ENCODE measurements at regions not wholly inside any gene's neighbourhood (a gene's known extent, or its start where the extent isn't known, plus 50 kb on each side); places are given as distances from the start of the nearest gene placed in this dataset.

DNA sequence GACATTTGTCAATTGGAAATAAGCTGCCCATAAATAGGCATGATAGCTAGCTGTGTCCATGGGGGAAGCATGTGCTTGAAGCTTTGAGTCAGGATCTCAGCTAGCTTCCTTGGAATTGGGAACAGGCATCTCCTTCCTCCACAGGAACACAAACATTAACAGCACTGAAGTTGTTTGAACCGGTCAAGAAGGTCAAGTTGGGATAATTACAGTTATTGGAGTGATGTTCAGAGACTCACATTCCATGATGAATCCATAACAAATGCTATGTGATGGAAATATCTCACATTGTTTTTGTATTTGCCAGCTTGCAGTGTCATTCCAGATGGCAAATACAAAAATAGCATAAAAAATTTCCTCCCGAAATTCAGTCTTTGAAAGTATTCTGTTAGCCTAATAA lies 347.6 kb upstream of the SMIM21 start:
- Histone ChIP-seq H3F3A (ENCODE audit: insufficient read depth, low read length) (no peaks in the 10 kb centered on the region), H3K36me3 (replicated peaks; ENCODE audit: insufficient read depth, low read length) (no peaks in the 10 kb centered on the region), H3K4me2 (ENCODE audit: low read depth, low read length) (no peak overlapping the region), H4K20me1 (ENCODE audit: insufficient read depth, low read length) (no peaks in the 10 kb centered on the region), H3K9me3 (replicated peaks; ENCODE audit: insufficient read depth, low read length) (no peaks in the 10 kb centered on the region), H3K4me1 (ENCODE audit: low read length) (no peaks in the 10 kb centered on the region), H3K79me2 (ENCODE audit: low read length) (no peaks in the 10 kb centered on the region), H3K27me3 (replicated peaks; ENCODE audit: insufficient read depth, low read length) (no peaks in the 10 kb centered on the region), H2AFZ (ENCODE audit: low read length) (no peak overlapping the region), H3K9ac (ENCODE audit: low read length) (no peak overlapping the region), H3K27ac (ENCODE audit: low read length) (no peak overlapping the region), H3K9me2 (replicated peaks; ENCODE audit: insufficient read depth, low read length) (no peaks in the 10 kb centered on the region), H3K4me3 (ENCODE audit: low read length) (no peak overlapping the region)
- DNase-seq = no peak
- no peak for TF ChIP-seq EZH2phosphoT487 (IDR thresholded peaks at IDR 0.05; ENCODE audit: low read length)
- no peak for TF ChIP-seq EZH2 (optimal IDR thresholded peaks at IDR 0.05; ENCODE audit: low read depth, low read length)
- TF ChIP-seq, protein P1, sequence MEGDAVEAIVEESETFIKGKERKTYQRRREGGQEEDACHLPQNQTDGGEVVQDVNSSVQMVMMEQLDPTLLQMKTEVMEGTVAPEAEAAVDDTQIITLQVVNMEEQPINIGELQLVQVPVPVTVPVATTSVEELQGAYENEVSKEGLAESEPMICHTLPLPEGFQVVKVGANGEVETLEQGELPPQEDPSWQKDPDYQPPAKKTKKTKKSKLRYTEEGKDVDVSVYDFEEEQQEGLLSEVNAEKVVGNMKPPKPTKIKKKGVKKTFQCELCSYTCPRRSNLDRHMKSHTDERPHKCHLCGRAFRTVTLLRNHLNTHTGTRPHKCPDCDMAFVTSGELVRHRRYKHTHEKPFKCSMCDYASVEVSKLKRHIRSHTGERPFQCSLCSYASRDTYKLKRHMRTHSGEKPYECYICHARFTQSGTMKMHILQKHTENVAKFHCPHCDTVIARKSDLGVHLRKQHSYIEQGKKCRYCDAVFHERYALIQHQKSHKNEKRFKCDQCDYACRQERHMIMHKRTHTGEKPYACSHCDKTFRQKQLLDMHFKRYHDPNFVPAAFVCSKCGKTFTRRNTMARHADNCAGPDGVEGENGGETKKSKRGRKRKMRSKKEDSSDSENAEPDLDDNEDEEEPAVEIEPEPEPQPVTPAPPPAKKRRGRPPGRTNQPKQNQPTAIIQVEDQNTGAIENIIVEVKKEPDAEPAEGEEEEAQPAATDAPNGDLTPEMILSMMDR (IDR thresholded peaks at IDR 0.05; ENCODE audit: low read length) = no peak

DNA sequence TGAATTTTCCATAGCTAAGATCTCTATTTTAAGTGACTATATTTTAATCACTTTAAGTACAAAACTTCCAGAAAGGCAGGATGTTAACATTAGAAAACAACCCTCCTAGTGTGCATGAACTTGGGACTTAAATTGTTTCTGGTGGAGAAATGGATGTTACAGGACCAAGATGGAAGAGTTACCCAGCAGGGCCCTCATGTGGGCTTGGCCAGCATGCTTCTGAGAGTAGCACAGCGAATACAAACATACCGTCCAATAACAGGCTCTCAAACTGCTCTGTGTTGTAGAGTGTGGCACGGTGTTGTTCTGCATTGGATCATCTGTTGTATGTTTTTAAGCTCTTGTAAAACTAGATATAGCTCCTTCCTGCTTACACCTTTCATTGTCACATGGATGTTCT lies 346.1 kb upstream of the SMIM21 start:
- H4K20me1 ChIP-seq (ENCODE audit: insufficient read depth, low read length) = no peaks in the 10 kb centered on the region
- H3K36me3 ChIP-seq (replicated peaks; ENCODE audit: insufficient read depth, low read length) = no peaks in the 10 kb centered on the region
- H3K4me1 ChIP-seq (ENCODE audit: low read length) = no peaks in the 10 kb centered on the region
- H2AFZ ChIP-seq (ENCODE audit: low read length) = no peak overlapping the region
- no peaks in the 10 kb centered on the region for H3K9me3 ChIP-seq (replicated peaks; ENCODE audit: insufficient read depth, low read length)
- H3K27me3 ChIP-seq (replicated peaks; ENCODE audit: insufficient read depth, low read length) = no peaks in the 10 kb centered on the region
- no peaks in the 10 kb centered on the region for H3K79me2 ChIP-seq (ENCODE audit: low read length)
- H3K4me2 ChIP-seq (ENCODE audit: low read depth, low read length) = no peak overlapping the region
- DNase-seq = no peak
- no peak overlapping the region for H3K4me3 ChIP-seq (ENCODE audit: low read length)
- no peaks in the 10 kb centered on the region for H3F3A ChIP-seq (ENCODE audit: insufficient read depth, low read length)
- no peaks in the 10 kb centered on the region for H3K9me2 ChIP-seq (replicated peaks; ENCODE audit: insufficient read depth, low read length)
- H3K9ac ChIP-seq (ENCODE audit: low read length) = no peak overlapping the region
- H3K27ac ChIP-seq (ENCODE audit: low read length) = no peak overlapping the region
- TF ChIP-seq, protein P1 (IDR thresholded peaks at IDR 0.05; ENCODE audit: low read length) = no peak
- TF ChIP-seq EZH2phosphoT487 (IDR thresholded peaks at IDR 0.05; ENCODE audit: low read length) = no peak
- TF ChIP-seq EZH2 (optimal IDR thresholded peaks at IDR 0.05; ENCODE audit: low read depth, low read length) = no peak

DNA sequence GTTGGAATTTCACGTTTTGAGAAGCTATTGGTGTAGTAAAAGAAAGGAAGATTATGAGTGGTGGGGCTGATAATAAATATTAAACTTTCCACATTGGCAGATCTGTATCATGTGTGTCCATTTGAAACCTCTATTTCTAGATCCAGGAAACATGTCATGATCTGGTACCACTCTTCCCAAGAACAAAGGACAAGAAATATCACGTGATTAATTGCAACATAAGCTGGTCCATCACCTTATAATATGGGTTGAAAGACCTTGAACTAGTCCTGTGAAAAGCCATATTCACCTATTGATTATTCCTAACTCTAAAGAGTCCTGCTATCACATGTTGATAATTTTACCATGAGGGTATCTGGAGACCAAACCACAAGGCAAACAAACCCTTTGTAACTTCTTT lies 335.3 kb upstream of the SMIM21 start:
- Histone ChIP-seq H3K9me2 (replicated peaks; ENCODE audit: insufficient read depth, low read length) (no peaks in the 10 kb centered on the region), H2AFZ (ENCODE audit: low read length) (no peak overlapping the region), H3K4me1 (ENCODE audit: low read length) (no peaks in the 10 kb centered on the region), H3K9ac (ENCODE audit: low read length) (no peak overlapping the region), H3K4me3 (ENCODE audit: low read length) (no peak overlapping the region), H3K27me3 (replicated peaks; ENCODE audit: insufficient read depth, low read length) (no peaks in the 10 kb centered on the region), H3F3A (ENCODE audit: insufficient read depth, low read length) (no peaks in the 10 kb centered on the region), H3K36me3 (replicated peaks; ENCODE audit: insufficient read depth, low read length) (no peaks in the 10 kb centered on the region), H3K9me3 (replicated peaks; ENCODE audit: insufficient read depth, low read length) (no peaks in the 10 kb centered on the region), H4K20me1 (ENCODE audit: insufficient read depth, low read length) (no peaks in the 10 kb centered on the region), H3K4me2 (ENCODE audit: low read depth, low read length) (no peak overlapping the region), H3K79me2 (ENCODE audit: low read length) (no peaks in the 10 kb centered on the region), H3K27ac (ENCODE audit: low read length) (no peak overlapping the region)
- no peak for DNase-seq
- TF ChIP-seq EZH2 (optimal IDR thresholded peaks at IDR 0.05; ENCODE audit: low read depth, low read length) = no peak

DNA sequence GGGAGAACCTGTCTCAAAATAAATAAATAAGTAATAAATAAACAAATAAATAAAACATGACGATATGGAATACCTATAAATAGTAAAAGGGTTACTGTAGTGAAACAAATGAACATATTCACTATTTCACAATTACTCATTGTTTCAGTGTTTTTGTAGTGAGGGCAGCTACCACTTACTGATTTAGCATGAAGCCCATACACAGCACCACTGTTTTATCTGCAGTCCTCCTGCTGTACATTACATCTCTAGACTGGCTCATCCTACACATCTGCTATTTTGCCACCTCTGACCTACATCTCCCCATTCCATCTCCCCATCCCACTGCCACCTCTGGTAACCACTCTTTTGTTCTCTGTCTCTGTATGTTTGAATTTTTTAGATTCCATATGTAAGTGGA lies 332.7 kb upstream of the SMIM21 start:
- DNase-seq = no peak
- H3K79me2 ChIP-seq (ENCODE audit: low read length) = no peaks in the 10 kb centered on the region

More for the DNA sequence above, 332.7 kb upstream of the SMIM21 start:
- Histone ChIP-seq H3F3A (ENCODE audit: insufficient read depth, low read length) (no peaks in the 10 kb centered on the region), H3K36me3 (replicated peaks; ENCODE audit: insufficient read depth, low read length) (no peaks in the 10 kb centered on the region), H3K27ac (ENCODE audit: low read length) (no peak overlapping the region), H3K27me3 (replicated peaks; ENCODE audit: insufficient read depth, low read length) (no peaks in the 10 kb centered on the region), H3K9me3 (replicated peaks; ENCODE audit: insufficient read depth, low read length) (no peaks in the 10 kb centered on the region), H3K9ac (ENCODE audit: low read length) (no peak overlapping the region), H4K20me1 (ENCODE audit: insufficient read depth, low read length) (no peaks in the 10 kb centered on the region), H3K4me2 (ENCODE audit: low read depth, low read length) (no peak overlapping the region), H3K4me1 (ENCODE audit: low read length) (no peaks in the 10 kb centered on the region), H3K4me3 (ENCODE audit: low read length) (no peak overlapping the region), H3K9me2 (replicated peaks; ENCODE audit: insufficient read depth, low read length) (no peaks in the 10 kb centered on the region), H2AFZ (ENCODE audit: low read length) (no peak overlapping the region)
- no peak for TF ChIP-seq EZH2phosphoT487 (IDR thresholded peaks at IDR 0.05; ENCODE audit: low read length)
- no peak for TF ChIP-seq EZH2 (optimal IDR thresholded peaks at IDR 0.05; ENCODE audit: low read depth, low read length)
- TF ChIP-seq, protein P1 (IDR thresholded peaks at IDR 0.05; ENCODE audit: low read length) = no peak
